ENCODE measurements at regions not wholly inside any gene's neighbourhood (a gene's known extent, or its start where the extent isn't known, plus 50 kb on each side); places are given as distances from the start of the nearest gene placed in this dataset.

GRCh38 chr5:125210242-125210947, 464.0 kb upstream of the ZNF608 start:
- no peaks in the 10 kb centered on the region for H3K36me3 Mint-ChIP-seq (ENCODE audit: low read depth)
- H3K9me3 Mint-ChIP-seq: no peaks in the 10 kb centered on the region
- no peak overlapping the region for H3K27ac Mint-ChIP-seq
- no peaks in the 10 kb centered on the region for H3K4me1 Mint-ChIP-seq (ENCODE audit: low read depth)
- TF ChIP-seq CTCF (IDR thresholded peaks at IDR 0.05): no peak
- DNase-seq: no peak
- H3K4me3 Mint-ChIP-seq: no peak overlapping the region
- 0 out of 2 replicates have a peak, but pooled peaks cover 1% of the 10 kb centered on the region for H3K27me3 Mint-ChIP-seq (ENCODE audit: insufficient read depth)

- no peaks in the 10 kb centered on the region for H3K4me1 Mint-ChIP-seq (ENCODE audit: low read depth)
- H3K4me3 Mint-ChIP-seq: no peak overlapping the region
- TF ChIP-seq CTCF (IDR thresholded peaks at IDR 0.05): no peak
- H3K9me3 Mint-ChIP-seq: no peaks in the 10 kb centered on the region
- H3K27me3 Mint-ChIP-seq (ENCODE audit: insufficient read depth): peaks cover 4% of the 10 kb centered on the region; the same call in 1 of the 2 replicates
- no peak for DNase-seq
- no peak overlapping the region for H3K27ac Mint-ChIP-seq
- H3K36me3 Mint-ChIP-seq (ENCODE audit: low read depth): no peaks in the 10 kb centered on the region
Observed at GRCh38 chr5:125214080-125214479, 467.6 kb upstream of the ZNF608 start.

GRCh38 chr5:125215593-125215992, 469.2 kb upstream of the ZNF608 start:
- no peak for TF ChIP-seq CTCF (IDR thresholded peaks at IDR 0.05)
- H3K4me1 Mint-ChIP-seq (ENCODE audit: low read depth): no peaks in the 10 kb centered on the region
- H3K27me3 Mint-ChIP-seq (ENCODE audit: insufficient read depth): peaks cover 4% of the 10 kb centered on the region; the same call in 1 of the 2 replicates
- no peak overlapping the region for H3K4me3 Mint-ChIP-seq
- DNase-seq: no peak
- H3K9me3 Mint-ChIP-seq: no peaks in the 10 kb centered on the region
- no peaks in the 10 kb centered on the region for H3K36me3 Mint-ChIP-seq (ENCODE audit: low read depth)
- no peak overlapping the region for H3K27ac Mint-ChIP-seq

- DNase-seq: no peak
- peaks cover 4% of the 10 kb centered on the region for H3K27me3 Mint-ChIP-seq (ENCODE audit: insufficient read depth)
- no peaks in the 10 kb centered on the region for H3K9me3 Mint-ChIP-seq
- no peak for TF ChIP-seq CTCF (IDR thresholded peaks at IDR 0.05)
- no peaks in the 10 kb centered on the region for H3K4me1 Mint-ChIP-seq (ENCODE audit: low read depth)
- no peaks in the 10 kb centered on the region for H3K36me3 Mint-ChIP-seq (ENCODE audit: low read depth)
- no peak overlapping the region for H3K4me3 Mint-ChIP-seq
- no peak overlapping the region for H3K27ac Mint-ChIP-seq
Observed at GRCh38 chr5:125219710-125220109, 473.3 kb upstream of the ZNF608 start.

GRCh38 chr5:125220284-125220683, 473.8 kb upstream of the ZNF608 start:
- no peak for DNase-seq
- no peaks in the 10 kb centered on the region for H3K36me3 Mint-ChIP-seq (ENCODE audit: low read depth)
- no peak for TF ChIP-seq CTCF (IDR thresholded peaks at IDR 0.05)
- no peak overlapping the region for H3K4me3 Mint-ChIP-seq
- no peaks in the 10 kb centered on the region for H3K4me1 Mint-ChIP-seq (ENCODE audit: low read depth)
- H3K27ac Mint-ChIP-seq: no peak overlapping the region
- no peaks in the 10 kb centered on the region for H3K9me3 Mint-ChIP-seq
- H3K27me3 Mint-ChIP-seq (ENCODE audit: insufficient read depth): peaks cover 4% of the 10 kb centered on the region

Measured in HFFc6 (cell line).